ENCODE measurements at regions not wholly inside any gene's neighbourhood (a gene's known extent, or its start where the extent isn't known, plus 50 kb on each side); places are given as distances from the start of the nearest gene placed in this dataset.
"Not testable (repeated sequence)": the region's sequence is repeated elsewhere in the genome, so short reads cannot be mapped to it uniquely, and the experiment has no call there.

DNA sequence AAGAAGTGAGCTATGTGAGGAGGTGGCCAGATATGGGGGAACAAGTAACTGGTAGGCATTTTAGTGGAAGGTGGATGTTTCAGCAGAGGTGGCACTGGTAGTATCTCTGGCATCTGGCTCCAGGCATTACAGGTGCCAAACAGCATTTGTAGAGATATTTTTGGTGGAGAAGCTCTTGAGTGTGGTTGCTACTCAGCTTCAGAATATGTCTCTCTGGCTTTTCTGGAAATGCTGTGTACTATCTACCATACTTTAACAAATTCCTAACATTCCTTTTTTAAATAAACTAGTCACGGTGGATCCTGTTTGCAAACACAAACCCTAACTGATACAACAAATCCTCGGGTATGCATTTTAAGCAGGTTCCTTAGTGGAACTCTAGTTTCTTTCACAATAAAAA is 128.0 kb downstream of the BARX2 start:
- DNase-seq: no peak

DNA sequence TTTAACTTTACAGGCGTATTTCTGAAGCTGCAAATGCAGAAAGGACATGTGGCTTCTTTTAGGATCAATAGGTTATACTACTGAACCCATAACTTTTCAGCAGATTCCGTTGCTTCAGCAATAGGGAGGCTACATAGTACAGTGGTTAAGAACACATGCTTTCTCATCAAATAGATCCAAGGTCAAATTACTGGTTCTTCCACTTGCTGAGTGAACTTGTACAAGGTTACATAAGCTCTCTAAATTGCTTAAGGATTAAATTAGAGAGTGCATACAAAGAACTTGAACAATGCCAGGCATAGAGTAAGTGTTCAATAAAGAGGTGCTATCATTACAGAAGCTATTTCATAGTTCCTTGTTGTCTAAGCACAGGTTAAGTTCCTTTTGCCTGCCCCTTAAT is 129.6 kb downstream of the BARX2 start:
- DNase-seq: no peak

DNA sequence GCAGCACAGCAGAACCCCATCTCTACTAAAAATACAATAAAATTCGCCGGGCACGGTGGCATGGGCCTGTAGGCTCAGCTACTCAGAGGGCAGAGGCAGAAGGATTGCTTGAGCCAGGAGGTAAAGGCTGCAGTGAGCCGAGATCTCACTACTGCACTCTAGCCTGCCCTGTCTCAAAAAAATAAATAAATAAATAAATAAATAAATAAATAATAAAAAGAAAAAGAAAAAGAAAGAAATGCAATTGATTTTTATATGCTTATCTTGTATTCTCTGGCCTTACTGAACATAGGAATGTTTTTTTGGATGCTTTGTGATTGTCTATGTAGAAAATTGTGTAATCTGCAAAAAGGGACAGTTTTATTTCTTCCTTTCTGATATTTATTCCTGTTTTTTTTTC is 132.5 kb downstream of the BARX2 start:
- no peak for DNase-seq

DNA sequence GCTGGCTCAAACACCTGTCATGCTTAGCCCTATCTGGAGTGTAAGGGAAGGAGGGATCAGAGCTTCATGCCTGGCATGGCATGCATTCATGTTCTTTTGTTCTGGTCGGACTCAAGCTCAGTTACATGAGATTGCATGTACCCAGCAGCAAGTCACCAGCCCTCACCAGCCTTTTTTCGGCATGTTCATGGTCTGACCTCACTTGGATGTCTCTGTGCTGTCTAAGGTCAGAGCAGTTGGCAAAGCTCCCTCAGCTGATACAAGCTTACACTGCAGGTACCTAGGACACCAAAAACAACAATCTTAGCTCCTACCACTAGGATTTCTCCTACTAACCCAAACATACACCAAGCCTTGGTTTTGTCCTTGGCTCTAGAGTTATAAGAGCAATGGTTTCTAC is 152.6 kb downstream of the BARX2 start:
- DNase-seq: no peak

DNA sequence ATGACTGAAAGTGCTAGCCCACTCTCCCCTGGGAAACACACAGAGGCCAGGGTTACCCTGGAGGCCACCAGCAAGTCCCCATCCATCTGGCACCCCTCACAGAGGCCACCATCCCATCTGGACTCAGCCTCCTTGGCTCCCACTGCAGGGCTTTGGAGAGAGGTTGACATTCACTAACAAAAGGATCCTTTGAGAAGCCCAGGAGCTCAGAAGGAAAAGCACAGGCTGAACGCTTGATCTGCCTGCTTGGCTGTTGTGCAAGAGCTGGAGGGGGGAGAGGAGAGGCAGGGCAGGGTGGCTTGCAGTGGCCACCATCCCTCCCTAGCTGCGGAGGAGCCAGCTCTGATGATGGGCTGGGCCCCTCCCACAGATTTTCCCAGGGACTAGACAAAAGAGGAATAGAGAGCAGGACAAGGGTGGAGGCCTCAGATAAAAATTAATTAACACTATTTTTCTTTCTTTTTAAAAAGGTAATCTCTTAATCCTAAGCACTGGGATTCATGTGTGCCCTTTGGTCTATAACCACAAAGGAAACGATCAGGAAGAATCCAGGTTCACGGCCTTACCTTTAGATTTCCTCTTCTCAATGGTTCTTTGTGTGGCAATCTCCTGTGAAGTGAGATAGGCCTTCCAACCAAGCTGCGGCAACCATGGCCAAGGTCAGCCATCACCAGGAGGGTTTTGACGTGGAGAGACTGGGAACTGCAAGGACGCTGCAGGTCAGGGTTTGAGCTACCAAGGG is 154.7 kb downstream of the BARX2 start:
- DNase-seq: no peak

DNA sequence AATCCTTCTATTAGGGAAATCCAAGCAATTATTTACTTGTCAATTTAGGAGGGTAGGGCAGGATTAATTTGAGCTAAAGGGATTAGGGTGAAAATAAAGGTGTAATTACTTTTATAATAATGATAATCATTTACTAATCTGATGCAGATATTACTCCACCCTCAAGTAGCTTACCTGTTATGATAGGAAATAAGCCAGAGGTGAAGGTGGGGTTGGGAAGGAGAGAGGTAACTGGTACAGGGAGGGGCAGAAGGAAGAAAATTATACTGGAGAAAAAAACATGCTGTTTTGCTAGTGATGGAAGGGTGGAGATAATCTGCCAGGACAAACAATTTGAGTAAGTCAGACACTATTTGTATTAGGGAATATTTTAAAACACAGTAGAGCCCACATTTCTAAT is 157.7 kb downstream of the BARX2 start:
- DNase-seq: no peak

DNA sequence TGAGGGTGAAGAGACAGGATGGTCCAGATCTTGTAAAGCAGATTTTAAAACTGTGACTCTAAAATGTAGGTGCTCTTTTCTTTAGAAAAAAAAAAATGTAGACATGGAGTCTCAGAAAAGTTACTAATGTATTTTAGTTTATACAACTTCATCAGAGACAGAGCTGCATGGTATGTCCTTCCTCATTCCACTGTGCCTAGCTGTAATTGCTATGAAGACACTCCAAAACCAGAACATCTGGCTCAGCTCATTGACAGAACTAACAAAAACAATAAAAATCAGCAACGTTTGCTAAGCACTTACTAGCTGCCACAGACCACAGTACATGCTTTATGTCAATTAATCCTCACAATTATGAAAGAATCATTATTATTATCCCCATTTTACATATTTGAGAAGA is 160.7 kb downstream of the BARX2 start:
- DNase-seq: no peak

DNA sequence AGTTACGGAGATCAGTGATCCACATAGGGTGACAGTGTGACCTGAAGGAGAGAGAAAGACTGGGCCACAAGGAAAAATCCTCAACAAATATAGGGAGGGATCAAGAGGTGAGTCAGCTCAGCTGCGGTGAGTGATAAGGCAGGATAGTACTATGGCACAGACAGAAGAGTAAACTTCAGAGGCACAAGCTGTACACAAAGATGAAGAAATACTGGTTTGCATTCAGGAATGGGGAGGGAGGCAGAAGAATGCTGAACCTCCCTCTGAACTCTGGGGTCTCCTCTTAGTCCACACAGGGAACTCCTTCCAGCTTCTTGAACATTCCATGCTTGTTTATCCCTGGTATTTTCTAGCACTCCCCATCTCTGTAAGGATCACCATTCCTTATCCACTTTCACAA is 162.7 kb downstream of the BARX2 start:
- DNase-seq: no peak

DNA sequence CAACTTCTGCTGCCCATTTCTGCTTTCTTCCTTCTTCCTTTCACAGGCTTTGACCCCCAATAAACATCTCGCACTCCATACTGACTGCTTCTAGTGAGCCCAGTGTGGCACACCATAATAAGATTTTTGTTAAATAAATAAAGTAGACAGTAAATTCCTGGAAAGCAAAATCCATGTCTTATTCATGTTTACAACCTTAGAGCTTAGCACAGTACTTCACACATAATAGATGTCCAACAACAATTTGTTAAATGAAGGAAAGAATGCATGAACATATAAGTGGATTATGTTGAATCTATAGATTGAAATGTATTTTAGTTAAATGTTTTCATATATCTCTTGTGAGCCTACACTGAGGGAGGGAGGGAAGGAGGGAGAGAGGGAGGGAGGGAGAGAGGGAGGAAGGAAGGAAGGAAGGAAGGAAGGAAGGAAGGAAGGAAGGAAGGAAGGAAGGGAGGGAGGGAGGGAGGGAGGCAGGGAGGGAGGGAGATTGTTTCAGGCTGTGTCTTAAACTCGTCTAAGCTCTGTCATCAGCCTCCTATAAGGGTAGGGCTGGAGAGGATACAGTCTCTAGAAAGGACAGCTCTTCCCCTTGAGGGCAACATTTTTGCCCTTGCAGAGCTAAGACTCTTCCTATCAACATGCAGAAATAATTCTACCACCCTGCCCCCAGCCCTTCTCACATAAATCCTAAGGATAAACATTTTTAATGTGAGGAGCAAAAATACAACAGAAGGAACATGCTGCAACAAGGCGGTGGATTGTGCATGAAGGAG is 168.1 kb downstream of the BARX2 start:
- no peak for DNase-seq

DNA sequence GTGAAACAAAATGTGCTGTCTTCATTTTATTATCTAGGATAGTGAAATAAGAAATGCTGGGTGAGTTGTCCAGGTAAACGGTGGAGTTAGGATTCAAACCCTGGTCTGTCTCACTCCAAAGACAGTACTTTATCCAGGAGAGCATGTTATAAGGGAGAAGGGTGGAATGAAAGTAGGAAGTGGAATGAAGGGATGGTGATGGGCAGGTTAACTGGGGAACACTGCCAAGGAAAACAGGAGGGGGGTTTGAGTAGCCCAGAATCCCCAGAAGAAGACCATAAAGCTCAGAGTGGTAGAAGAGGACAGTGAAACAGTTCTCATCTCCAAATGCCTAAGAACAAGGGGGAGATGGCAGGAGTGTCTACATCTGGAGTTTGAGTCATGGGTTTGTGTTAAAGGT is 169.0 kb downstream of the BARX2 start:
- DNase-seq: no peak

DNA sequence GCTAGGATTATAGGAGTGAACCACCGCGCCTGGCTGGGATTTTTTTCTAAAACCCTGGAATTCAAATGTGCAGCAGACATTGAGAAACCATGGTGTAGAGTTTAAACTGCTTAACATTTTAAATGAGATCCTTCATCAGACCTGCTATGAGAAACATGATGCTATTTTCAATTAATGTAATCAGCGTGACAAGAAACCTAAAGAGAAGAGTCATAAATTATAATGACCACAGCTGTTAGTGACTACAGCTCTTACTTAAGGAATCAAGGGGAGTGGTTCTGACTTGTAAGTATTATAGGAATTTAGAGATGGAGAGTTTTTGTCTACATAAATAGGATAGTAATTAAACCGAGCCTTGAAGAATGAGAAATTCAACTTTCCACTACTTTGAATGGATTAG is 170.6 kb downstream of the BARX2 start:
- no peak for DNase-seq

DNA sequence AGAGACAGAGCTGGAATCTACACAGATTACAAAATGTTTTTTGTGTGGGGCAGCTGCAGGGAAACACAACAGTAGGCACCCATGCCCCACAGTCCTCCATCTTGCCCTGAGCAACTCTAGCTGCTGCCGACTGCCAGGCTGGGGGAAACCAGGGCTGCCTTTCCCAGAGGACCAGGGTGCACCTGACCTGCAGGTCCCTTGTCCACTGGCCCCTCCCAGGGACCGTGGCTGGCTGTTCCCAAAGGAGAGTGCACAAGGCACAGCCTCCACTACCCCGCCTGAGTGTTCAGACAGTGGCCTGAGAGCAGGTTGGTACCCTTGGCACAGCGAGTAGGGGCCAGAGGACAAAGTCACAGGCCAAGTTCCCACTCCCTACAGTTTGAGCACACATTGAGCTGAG is 181.8 kb downstream of the BARX2 start:
- DNase-seq: no peak

DNA sequence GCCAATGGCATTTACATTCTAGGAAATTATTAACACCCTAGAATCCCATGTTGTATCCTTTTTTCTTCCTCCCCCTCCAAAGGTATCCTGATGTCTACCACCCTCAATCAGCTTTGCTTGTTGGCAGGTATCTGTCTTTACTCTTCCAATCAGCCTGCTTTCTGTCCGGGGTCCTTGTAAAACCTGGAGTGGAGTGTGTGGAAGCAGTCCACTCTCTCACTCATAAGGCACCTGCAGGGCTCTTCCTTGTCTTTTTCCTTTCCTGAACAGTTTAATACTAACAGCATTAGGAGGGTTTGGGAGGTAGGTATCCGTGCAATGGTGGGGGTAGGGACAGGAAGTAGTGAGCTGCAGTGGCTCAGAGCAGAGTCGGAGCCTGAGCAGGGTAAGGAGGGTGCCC is 193.4 kb downstream of the BARX2 start:
- no peak for DNase-seq

DNA sequence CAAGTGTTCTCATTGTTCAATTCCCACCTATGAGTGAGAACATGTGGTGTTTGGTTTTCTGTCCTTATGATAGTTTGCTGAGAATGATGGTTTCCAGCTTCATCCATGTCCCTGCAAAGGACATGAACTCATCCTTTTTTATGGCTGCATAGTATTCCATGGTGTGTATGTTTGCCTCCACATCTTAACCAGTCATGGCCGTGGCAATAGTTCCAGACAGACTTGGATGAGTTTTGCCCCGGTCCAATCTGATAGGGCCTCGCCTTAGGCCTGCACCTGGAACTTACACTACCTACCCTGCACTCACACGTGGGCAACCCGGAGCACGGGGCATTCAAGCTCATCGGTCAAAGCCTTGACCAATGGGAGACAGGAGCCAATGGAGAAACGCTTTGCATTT is 197.0 kb downstream of the BARX2 start:
- not testable (repeated sequence) for DNase-seq

DNA sequence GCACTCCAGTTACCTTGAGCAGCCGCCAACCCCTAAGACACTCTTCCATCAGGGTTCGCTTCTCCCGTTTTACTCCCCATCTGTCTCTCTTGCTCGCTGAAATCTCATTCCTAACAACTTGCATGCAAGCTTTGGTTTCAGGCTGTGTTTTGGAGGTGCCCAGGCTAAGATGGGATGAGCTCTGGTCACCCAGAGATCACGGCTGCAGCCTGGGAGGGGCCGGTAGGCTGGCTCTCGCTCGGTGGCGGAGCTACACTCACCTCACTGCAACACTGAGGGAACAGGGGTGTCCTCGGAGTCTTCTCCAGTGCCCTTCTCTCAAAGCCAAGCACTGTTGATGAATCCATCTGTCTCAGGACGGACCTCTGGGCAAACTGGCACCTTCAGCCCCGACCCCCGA is 197.5 kb downstream of the BARX2 start:
- DNase-seq: no peak

DNA sequence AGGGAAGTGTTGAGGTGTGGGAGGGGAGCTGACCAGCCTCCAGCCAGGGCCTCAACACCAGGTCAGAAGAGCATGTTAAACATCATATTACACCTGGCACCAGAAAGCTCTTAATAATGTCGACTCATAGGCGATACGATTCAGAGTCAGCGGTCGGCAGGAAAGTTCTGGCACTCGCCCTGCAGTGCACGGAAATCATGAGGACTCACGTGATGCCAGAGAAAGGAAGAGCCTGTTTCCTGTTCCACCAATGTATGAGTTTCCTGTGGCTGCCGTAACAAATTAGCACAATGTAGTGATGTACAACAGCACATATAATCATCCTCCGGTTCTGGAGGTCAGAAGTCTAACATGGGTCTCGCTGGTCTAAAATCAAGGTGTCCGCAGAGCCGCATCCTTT is 198.8 kb downstream of the BARX2 start:
- no peak for DNase-seq

DNA sequence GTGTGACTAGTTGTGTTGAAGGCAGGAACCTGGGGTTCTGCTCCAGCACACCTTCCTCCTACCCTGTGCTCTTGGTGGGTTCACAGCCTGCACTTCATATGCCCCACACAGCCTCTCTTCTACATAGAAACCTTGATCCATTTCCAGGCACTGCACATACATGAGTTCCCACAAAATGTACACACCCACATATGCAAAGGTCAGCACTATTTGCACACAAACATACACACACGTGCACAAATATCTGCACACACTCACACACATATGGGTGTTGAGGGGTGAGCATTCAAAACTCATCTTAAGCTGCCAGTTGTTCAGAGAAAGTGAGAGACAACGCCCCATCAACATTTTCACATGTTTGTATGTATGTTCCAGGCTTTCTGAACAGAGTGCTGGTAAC is 201.0 kb downstream of the BARX2 start:
- DNase-seq: no peak

DNA sequence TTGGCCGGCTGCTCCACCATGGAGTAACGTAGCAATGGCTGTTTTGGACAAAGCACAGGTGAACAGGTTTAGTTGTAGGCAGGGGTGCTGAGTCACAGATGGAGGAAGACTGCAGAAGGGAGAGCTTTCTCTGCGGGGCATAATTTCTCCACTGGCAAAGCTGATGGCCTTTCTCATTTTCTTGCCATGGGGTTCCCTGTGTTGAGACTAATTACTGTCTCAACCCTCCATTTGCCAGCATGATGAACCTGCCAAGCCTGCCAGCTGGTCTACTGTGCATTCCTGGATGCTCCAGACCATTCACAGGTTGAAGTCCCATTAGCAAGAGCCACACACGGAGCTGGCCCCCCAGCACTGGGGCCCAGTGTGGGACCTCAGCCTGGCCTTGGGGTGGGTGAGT is 202.4 kb downstream of the BARX2 start:
- no peak for DNase-seq

DNA sequence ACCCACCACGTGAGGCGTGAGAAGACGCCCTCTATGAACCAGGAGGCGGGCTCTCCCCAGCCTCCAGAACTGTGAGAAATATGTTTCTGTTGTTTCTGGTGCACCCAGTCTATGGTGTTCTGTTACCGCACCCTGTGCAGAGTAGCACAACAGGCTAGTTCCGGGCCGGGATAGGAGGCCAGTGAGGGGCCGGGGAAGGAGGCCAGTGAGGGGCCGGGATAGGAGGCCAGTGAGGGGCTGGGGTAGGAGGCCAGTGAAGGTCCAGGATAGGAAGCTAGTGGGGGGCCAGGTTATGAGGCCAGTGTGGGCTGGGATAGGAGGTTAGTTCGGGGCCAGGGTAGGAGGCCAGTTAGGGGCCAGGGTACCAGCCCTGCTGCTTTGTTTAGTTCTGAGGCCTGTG is 204.6 kb downstream of the BARX2 start:
- no peak for DNase-seq

DNA sequence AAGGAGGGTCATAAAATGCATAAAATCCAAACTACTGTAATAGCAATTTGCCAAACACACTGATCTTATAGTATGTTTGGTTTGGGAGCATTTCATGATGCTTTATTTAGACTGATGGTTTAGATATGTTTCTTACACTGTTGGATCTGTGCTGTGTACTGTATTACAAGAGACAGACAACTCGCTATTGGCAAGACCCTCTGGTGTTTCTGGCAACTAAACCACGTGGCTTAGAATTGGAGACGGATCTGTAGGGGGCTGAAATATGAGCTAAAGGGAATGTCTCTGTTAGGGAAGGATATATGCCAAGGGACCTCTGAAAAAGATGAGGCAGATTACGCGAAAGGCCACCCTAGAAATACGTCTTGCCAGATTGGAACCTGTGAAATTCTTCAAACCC is 208.7 kb downstream of the BARX2 start:
- DNase-seq: no peak

DNA sequence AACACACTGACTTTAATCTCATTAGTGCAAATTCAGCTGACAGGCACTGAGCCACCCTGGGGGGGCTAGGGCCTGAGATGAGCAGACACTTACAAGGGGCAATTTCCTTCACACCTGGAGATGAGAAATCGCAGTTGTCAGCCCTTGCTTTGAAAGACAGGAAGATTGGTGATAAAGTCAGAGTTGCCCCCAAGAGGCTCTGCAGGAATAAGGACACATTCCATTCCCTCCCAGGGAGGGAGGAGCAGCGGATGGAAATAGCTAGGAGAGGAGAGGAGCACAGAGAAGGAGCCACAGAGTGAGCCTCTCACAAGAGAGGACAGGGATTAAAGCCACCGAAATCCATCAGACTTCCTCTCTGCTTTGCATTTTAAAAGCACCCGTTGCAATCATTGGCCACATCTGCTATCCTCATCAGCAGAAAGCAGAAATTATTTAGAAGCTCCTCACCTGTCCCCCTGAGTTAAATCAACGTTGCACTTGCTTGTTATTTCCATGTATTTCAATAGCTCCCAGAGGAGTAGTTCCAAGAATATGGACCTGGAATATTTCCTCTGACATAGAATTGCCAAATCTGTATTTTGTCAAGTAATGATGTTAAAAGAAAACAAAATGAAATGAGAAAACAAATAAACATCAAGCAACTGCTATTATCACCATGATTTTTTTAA is 213.7 kb downstream of the BARX2 start:
- DNase-seq: no peak

DNA sequence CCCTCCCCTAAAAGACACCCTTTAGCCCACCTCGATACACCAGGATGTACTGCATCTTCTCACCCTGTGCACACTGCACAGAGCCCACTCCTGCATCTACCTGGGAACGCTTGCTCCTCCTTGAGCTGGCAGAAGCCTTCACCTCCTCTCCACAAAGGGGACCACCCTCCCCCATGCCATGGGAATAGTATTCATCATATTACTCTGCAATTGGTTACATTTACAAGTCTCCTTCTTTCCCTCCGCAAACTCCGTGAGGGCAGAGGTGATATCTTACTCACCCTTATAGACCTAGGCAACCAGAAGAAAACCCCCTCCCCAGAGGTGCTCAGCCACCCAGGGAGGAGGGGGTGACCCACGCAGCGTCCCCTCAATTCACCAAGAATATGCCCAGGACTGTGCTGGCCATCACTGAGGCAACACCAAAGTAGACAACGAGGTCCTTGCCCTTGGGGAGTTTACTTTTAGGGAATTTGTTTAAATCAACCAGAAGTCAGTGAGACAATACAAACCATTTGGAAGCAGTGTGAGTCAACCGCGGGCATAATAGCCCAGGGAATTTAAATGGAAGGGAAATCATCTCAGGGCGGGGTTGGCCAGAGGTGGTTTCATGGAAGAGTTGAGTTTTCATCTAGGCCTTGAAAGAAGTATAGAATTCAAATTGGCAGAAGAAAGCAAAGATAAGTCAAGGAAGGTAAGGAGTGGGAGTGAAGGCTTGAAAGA is 214.5 kb downstream of the BARX2 start:
- no peak for DNase-seq

DNA sequence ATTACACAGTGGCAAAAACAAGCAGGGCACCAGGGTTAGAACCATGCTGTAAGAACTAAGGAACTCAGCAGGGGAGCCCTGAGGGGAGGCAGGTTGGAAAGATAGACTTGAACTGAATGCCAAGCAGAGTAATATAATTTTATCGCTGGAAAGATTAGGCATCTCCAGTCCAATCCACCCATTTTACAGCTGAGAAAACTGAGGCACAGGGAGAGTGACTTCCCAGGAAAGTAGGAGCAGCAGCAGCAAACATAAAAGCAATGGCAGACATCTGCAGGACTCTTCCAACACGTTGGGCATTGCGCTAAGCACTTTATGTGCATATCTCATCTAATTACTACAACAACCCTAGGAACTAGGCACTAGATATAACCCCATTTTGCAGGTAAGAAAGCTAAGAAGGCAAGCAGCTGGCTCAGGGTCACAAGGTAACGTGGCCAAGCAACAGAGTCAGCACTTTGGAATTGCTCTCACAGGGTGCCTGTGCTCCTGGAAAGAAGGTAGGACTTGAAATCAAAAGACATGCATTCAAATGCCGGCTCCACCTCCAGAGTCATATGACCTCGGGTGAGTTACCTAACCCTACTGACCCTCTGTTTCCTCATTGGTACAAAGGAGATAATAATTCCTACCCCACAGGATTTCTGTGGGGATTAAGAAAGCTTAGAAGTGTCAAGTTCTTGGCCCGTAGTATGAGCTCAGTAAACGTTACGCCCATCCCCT is 215.3 kb downstream of the BARX2 start:
- no peak for DNase-seq
